Suprapubic skin (tissue), 4 donors: ENCODE measurements at regions not wholly inside any gene's neighbourhood (a gene's known extent, or its start where the extent isn't known, plus 50 kb on each side); places are given as distances from the start of the nearest gene placed in this dataset.

Experiments used
- DNase-seq, 2 donors: peaks; one replicate each; pipeline ENCODE4 v3.0.0-alpha.2; 2019; ENCODE audit warnings: low spot score in 2 of 2
- H3K27ac ChIP-seq: fragments of 200-600 bp; sonication (generic); one replicate; pipeline ENCODE4 v1.5.1; 2019
- H3K27me3 ChIP-seq: fragments of 200-600 bp; sonication (generic); one replicate; pipeline ENCODE4 v1.5.1; 2019
- H3K36me3 ChIP-seq: fragments of 200-600 bp; sonication (generic); one replicate; pipeline ENCODE4 v1.5.1; 2019
- H3K4me1 ChIP-seq: fragments of 200-600 bp; sonication (generic); one replicate; pipeline ENCODE4 v1.5.1; 2019
- H3K4me3 ChIP-seq: fragments of 200-600 bp; sonication (generic); one replicate; pipeline ENCODE4 v1.5.1; 2019; ENCODE audit warnings: mild to moderate bottlenecking
- H3K9me3 ChIP-seq: fragments of 200-600 bp; sonication (generic); one replicate; pipeline ENCODE4 v1.5.1; 2019
- EP300 ChIP-seq: sonication (generic); formaldehyde crosslinking; IDR thresholded peaks from one replicate; pipeline ENCODE4 v1.6.1; 2017; ENCODE audit warnings: antibody characterized with exemption
- POLR2A ChIP-seq, 2 donors: fragments of 450-650 bp; IDR thresholded peaks; one replicate each; pipeline ENCODE4 v1.6.1; 2017; ENCODE audit warnings: antibody characterized with exemption in 2 of 2, mild to moderate bottlenecking in 2 of 2, moderate library complexity in 2 of 2
- POLR2AphosphoS5 ChIP-seq, 3 donors: sonication (generic); formaldehyde crosslinking; IDR thresholded peaks; one replicate each; pipeline ENCODE4 v1.6.1; 2017; ENCODE audit warnings: antibody characterized with exemption in 3 of 3
- WGBS: methylation state at CpG from one replicate; pipeline ENCODE4 v1.1.5; 2018; 5-methylcytosine and 5-hydroxymethylcytosine counted together
- TF ChIP-seq, protein P1 (sequence below), 2 donors: fragments of 200-600 bp in 1 of 2; fragments of 450-650 bp in 1 of 2; sonication (generic) in 1 of 2; IDR thresholded peaks; one replicate each; pipeline ENCODE4 v1.5.1; 2016 to 2019; ENCODE audit warnings: antibody characterized with exemption in 2 of 2, mild to moderate bottlenecking in 1 of 2, moderate library complexity in 1 of 2

DNA sequence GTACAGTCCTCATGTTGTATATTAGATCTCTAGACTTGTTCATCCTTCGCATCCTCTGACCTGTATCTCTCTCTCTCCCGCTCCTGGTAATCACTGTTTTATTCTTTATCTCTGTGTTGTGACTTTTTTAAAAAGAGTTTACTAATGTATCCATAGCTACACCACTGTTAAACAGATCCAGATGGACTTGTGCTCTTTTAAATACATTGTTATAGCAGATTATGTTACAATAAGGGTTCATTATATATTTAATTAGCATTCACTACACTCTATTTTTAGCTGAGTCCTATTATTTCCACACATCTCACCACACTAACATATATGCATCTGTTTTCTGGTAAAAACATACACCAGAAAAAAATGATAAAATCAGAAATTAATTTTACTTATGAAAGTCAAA, 90.5 kb downstream of the RBM43 start:
- Histone ChIP-seq H3K27me3 (no peaks in the 10 kb centered on the region), H3K4me3 (no peak overlapping the region), H3K4me1 (no peaks in the 10 kb centered on the region), H3K27ac (no peak overlapping the region), H3K9me3 (no peaks in the 10 kb centered on the region), H3K36me3 (no peaks in the 10 kb centered on the region)
- TF ChIP-seq, protein P1, sequence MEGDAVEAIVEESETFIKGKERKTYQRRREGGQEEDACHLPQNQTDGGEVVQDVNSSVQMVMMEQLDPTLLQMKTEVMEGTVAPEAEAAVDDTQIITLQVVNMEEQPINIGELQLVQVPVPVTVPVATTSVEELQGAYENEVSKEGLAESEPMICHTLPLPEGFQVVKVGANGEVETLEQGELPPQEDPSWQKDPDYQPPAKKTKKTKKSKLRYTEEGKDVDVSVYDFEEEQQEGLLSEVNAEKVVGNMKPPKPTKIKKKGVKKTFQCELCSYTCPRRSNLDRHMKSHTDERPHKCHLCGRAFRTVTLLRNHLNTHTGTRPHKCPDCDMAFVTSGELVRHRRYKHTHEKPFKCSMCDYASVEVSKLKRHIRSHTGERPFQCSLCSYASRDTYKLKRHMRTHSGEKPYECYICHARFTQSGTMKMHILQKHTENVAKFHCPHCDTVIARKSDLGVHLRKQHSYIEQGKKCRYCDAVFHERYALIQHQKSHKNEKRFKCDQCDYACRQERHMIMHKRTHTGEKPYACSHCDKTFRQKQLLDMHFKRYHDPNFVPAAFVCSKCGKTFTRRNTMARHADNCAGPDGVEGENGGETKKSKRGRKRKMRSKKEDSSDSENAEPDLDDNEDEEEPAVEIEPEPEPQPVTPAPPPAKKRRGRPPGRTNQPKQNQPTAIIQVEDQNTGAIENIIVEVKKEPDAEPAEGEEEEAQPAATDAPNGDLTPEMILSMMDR (IDR thresholded peaks at IDR 0.05), result no peak
- TF ChIP-seq POLR2AphosphoS5 (IDR thresholded peaks at IDR 0.05), result no peak
- no peak for TF ChIP-seq POLR2A (IDR thresholded peaks at IDR 0.05)
- no peak for TF ChIP-seq EP300
- WGBS, result 93% methylated on average over 2 of the region's 2 CpGs
- DNase-seq, result no peak

DNA sequence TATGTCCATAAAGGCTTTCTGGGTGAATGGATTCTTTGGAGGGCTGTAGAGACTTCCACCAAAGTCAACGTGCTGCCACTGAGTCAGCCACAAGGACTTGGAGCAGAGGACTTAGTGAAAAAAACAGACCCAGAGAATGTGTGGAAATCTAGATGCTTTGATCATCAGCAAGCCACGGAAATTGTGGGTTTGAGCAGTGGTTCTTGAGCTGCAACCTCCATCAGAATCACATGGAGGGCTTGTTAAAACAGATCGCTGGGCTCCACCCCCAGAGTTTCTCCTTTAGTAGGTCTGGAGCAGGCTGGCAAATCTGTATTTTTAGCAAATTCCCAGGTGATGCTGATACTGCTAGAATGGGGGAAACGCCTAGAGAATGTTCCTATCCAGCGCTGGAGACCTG, 95.3 kb downstream of the RBM43 start:
- Histone ChIP-seq H3K27ac (no peak overlapping the region), H3K9me3 (no peaks in the 10 kb centered on the region), H3K4me1 (no peaks in the 10 kb centered on the region), H3K36me3 (no peaks in the 10 kb centered on the region), H3K4me3 (no peak overlapping the region), H3K27me3 (no peaks in the 10 kb centered on the region)
- TF ChIP-seq POLR2A (IDR thresholded peaks at IDR 0.05), result no peak
- TF ChIP-seq, protein P1 (IDR thresholded peaks at IDR 0.05), result no peak
- no peak for TF ChIP-seq EP300
- TF ChIP-seq POLR2AphosphoS5 (IDR thresholded peaks at IDR 0.05), result no peak
- WGBS, result 84% methylated on average over 5 of the region's 5 CpGs
- no peak for DNase-seq

DNA sequence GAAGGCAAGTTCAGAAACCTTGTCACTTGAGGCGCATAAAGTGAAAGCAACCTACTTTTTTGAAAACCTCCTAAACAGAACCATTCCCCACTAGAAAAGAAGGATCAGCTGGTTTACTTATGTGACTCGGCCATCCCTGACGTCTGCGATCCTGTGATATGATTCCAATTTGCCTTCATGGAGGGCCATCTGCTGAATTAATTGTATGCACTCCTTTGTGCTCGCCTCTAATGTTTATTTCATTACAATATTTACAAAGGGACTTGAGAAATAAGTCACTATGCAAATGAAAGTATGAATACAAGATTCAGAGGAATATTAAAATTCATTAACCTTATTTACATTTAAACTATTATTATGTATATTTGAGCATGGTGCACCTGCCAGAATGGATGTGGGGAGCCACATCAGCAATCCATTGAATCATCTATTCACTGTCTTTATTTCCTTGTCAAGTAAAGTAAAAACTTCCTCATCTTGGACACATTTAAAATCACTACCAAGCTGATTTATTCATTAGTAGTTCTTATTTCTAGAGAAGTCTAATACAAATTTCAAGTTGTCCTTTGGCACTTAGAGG, 96.5 kb downstream of the RBM43 start:
- Histone ChIP-seq H3K27ac (no peak overlapping the region), H3K36me3 (no peaks in the 10 kb centered on the region), H3K4me1 (no peaks in the 10 kb centered on the region), H3K9me3 (no peaks in the 10 kb centered on the region), H3K27me3 (no peaks in the 10 kb centered on the region), H3K4me3 (no peak overlapping the region)
- DNase-seq, result no peak
- 81% methylated on average over 5 of the region's 5 CpGs for WGBS
- TF ChIP-seq EP300, result no peak
- no peak for TF ChIP-seq POLR2A (IDR thresholded peaks at IDR 0.05)
- no peak for TF ChIP-seq POLR2AphosphoS5 (IDR thresholded peaks at IDR 0.05)
- TF ChIP-seq, protein P1 (IDR thresholded peaks at IDR 0.05), result no peak

DNA sequence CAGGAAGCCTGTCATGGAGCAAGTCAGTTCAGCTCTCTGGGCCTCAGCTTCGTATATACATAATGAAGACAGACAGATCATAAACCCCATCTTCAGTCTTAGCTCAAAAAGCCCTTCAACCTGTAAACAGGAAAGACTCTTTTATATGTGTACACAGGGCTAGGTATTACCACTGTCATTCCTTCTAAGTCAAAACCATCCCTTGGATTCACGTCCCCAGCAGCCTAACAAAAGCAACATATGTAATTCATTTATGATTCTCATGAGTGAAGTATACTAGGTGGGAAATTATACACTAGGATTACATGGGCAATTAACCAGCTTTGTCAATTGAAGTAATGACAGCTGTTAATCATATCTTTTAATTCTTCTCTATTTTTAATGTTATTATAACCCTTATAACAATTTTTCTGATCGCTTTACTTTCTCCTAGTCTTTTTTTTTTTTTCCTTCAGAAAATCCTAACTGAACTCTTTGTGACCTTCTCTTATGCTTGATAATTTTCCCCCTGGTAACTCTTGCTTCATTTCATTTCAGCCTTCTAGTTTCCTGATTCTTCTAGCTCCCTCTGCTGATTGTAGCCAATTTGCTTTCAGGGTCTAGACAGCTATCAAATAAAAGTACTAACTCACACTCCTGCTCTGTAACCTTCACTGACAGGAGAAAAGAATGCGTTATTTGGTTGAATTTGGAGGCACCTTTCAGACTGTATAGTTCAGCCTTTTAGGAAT, 99.7 kb downstream of the RBM43 start:
- Histone ChIP-seq H3K27ac (no peak overlapping the region), H3K27me3 (no peaks in the 10 kb centered on the region), H3K4me3 (no peak overlapping the region), H3K4me1 (no peaks in the 10 kb centered on the region), H3K36me3 (no peaks in the 10 kb centered on the region), H3K9me3 (no peaks in the 10 kb centered on the region)
- TF ChIP-seq POLR2AphosphoS5 (IDR thresholded peaks at IDR 0.05) (no peak), EP300 (no peak), POLR2A (IDR thresholded peaks at IDR 0.05) (no peak)
- TF ChIP-seq, protein P1 (IDR thresholded peaks at IDR 0.05), result no peak
- no peak for DNase-seq
- WGBS, result 72% methylated on average over 4 of the region's 4 CpGs

DNA sequence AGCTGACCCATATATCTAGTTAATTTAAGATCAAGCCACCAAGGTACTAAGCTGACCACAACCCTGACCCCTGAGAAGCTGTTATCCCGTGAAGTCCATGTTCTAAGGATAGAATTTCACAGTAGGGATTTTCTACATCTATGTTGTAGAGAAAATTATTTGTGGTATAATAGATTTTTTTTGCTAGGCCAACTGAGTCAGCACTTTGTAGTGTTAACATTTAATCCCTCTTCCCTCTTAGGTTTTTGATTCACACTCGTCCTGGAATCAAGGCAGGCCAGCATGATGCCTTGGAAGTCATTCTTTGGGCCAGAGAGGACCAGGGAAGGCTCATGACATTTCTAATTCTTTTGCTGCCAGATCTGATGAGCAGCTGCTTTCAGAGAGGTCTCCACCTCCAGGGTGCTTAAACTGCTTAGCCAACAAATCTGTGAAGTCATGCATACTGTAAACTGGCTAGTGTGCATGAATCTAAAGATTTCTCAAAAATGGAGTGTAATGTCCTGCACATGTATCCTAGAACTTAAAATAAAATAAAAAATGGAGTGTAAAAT, 102.5 kb downstream of the RBM43 start:
- TF ChIP-seq POLR2A (IDR thresholded peaks at IDR 0.05) (no peak), POLR2AphosphoS5 (IDR thresholded peaks at IDR 0.05) (no peak), EP300 (no peak)
- TF ChIP-seq, protein P1 (IDR thresholded peaks at IDR 0.05), result no peak

More for the DNA sequence above, 102.5 kb downstream of the RBM43 start:
- Histone ChIP-seq H3K9me3 (no peaks in the 10 kb centered on the region), H3K4me3 (no peak overlapping the region), H3K27ac (no peak overlapping the region), H3K4me1 (no peaks in the 10 kb centered on the region), H3K36me3 (no peaks in the 10 kb centered on the region), H3K27me3 (no peaks in the 10 kb centered on the region)
- WGBS, result 53% methylated on average over 2 of the region's 2 CpGs
- no peak for DNase-seq
